ENCODE measurements at regions not wholly inside any gene's neighbourhood (a gene's known extent, or its start where the extent isn't known, plus 50 kb on each side); places are given as distances from the start of the nearest gene placed in this dataset.

GRCh38 chr5:91224969-91225368, 158.1 kb downstream of the ARRDC3 start:
- intact Hi-C loops (cut with micrococcal nuclease; ENCODE audit: unreplicated experiment): no loop called here
- no peak for TF ChIP-seq EZH2 (IDR thresholded peaks at IDR 0.05; ENCODE audit: borderline replicate concordance, low read depth, low read length, poor library complexity, severe bottlenecking)
- TF ChIP-seq, protein P1, sequence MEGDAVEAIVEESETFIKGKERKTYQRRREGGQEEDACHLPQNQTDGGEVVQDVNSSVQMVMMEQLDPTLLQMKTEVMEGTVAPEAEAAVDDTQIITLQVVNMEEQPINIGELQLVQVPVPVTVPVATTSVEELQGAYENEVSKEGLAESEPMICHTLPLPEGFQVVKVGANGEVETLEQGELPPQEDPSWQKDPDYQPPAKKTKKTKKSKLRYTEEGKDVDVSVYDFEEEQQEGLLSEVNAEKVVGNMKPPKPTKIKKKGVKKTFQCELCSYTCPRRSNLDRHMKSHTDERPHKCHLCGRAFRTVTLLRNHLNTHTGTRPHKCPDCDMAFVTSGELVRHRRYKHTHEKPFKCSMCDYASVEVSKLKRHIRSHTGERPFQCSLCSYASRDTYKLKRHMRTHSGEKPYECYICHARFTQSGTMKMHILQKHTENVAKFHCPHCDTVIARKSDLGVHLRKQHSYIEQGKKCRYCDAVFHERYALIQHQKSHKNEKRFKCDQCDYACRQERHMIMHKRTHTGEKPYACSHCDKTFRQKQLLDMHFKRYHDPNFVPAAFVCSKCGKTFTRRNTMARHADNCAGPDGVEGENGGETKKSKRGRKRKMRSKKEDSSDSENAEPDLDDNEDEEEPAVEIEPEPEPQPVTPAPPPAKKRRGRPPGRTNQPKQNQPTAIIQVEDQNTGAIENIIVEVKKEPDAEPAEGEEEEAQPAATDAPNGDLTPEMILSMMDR (conservative IDR thresholded peaks at IDR 0.05; ENCODE audit: low read depth, low read length): no peak
- ChIA-PET POLR2A (ENCODE audit: low non-redundant PET) (no interaction called here), CTCF (no interaction called here)
- no peak overlapping the region for H3K4me3 ChIP-seq (ENCODE audit: low read depth, low read length, poor library complexity, severe bottlenecking)
- no TSS peak for BruUV-seq (replicated peaks)
- H3K27me3 ChIP-seq (replicated peaks; ENCODE audit: insufficient read depth, low read depth, low read length, poor library complexity): no peaks in the 10 kb centered on the region
- no peaks in the 10 kb centered on the region for H3K36me3 ChIP-seq (ENCODE audit: insufficient read depth, low read length, poor library complexity, severe bottlenecking)
- H3K9me3 ChIP-seq (ENCODE audit: low read depth, low read length, poor library complexity, severe bottlenecking): no peaks in the 10 kb centered on the region
- DNase-seq (ENCODE audit: low spot score): no peak
- no peak overlapping the region for H3K27ac ChIP-seq (ENCODE audit: low read depth, low read length, poor library complexity, severe bottlenecking)
- H3K4me1 ChIP-seq (ENCODE audit: insufficient read depth, low read length, poor library complexity, severe bottlenecking): no peaks in the 10 kb centered on the region

DNA sequence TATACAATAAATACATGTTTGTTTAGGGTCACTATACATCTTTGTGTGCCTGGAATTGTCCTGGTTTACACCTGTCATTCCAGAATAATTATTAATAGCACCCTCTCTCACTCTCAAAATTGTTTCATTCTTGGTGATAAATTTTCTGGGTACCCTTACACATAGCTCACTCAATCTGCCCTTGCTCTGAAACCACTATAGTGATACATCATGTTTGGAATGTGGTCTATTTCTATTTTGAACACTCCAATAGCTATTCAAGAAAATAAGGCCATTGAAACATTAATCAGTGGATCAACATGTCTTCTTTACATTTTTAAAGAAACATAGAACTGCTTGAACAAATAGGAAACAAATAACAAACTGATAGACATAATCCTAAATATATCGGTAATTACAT, 158.7 kb downstream of the ARRDC3 start:
- H3K4me1 ChIP-seq (ENCODE audit: insufficient read depth, low read length, poor library complexity, severe bottlenecking): no peaks in the 10 kb centered on the region
- no peaks in the 10 kb centered on the region for H3K36me3 ChIP-seq (ENCODE audit: insufficient read depth, low read length, poor library complexity, severe bottlenecking)
- ChIA-PET CTCF (no interaction called here), POLR2A (ENCODE audit: low non-redundant PET) (no interaction called here)
- DNase-seq (ENCODE audit: low spot score): no peak
- H3K27me3 ChIP-seq (replicated peaks; ENCODE audit: insufficient read depth, low read depth, low read length, poor library complexity): no peaks in the 10 kb centered on the region
- no TSS peak for BruUV-seq (replicated peaks)
- H3K4me3 ChIP-seq (ENCODE audit: low read depth, low read length, poor library complexity, severe bottlenecking): no peak overlapping the region
- no peak for TF ChIP-seq EZH2 (IDR thresholded peaks at IDR 0.05; ENCODE audit: borderline replicate concordance, low read depth, low read length, poor library complexity, severe bottlenecking)
- TF ChIP-seq, protein P1 (conservative IDR thresholded peaks at IDR 0.05; ENCODE audit: low read depth, low read length): no peak
- intact Hi-C loops (cut with micrococcal nuclease; ENCODE audit: unreplicated experiment): no loop called here
- no peak overlapping the region for H3K27ac ChIP-seq (ENCODE audit: low read depth, low read length, poor library complexity, severe bottlenecking)
- no peaks in the 10 kb centered on the region for H3K9me3 ChIP-seq (ENCODE audit: low read depth, low read length, poor library complexity, severe bottlenecking)

GRCh38 chr5:91223886-91224285, 159.2 kb downstream of the ARRDC3 start:
- ChIA-PET POLR2A (ENCODE audit: low non-redundant PET) (no interaction called here), CTCF (no interaction called here)
- no TSS peak for BruUV-seq (replicated peaks)
- Histone ChIP-seq H3K27ac (ENCODE audit: low read depth, low read length, poor library complexity, severe bottlenecking) (no peak overlapping the region), H3K4me3 (ENCODE audit: low read depth, low read length, poor library complexity, severe bottlenecking) (no peak overlapping the region), H3K9me3 (ENCODE audit: low read depth, low read length, poor library complexity, severe bottlenecking) (no peaks in the 10 kb centered on the region), H3K27me3 (replicated peaks; ENCODE audit: insufficient read depth, low read depth, low read length, poor library complexity) (no peaks in the 10 kb centered on the region), H3K36me3 (ENCODE audit: insufficient read depth, low read length, poor library complexity, severe bottlenecking) (no peaks in the 10 kb centered on the region), H3K4me1 (ENCODE audit: insufficient read depth, low read length, poor library complexity, severe bottlenecking) (no peaks in the 10 kb centered on the region)
- DNase-seq (ENCODE audit: low spot score): no peak
- TF ChIP-seq, protein P1 (conservative IDR thresholded peaks at IDR 0.05; ENCODE audit: low read depth, low read length): no peak
- TF ChIP-seq EZH2 (IDR thresholded peaks at IDR 0.05; ENCODE audit: borderline replicate concordance, low read depth, low read length, poor library complexity, severe bottlenecking): no peak
- intact Hi-C loops (cut with micrococcal nuclease; ENCODE audit: unreplicated experiment): no loop called here

Measured in A673 (cell line).